Activated CD4-positive, alpha-beta T cell treated with anti-CD3 and anti-CD28 coated beads, Interleukin-2, amount 10 ng/mL, durations not matched to agents 7 days and 5 days (primary cell): ENCODE measurements at regions not wholly inside any gene's neighbourhood (a gene's known extent, or its start where the extent isn't known, plus 50 kb on each side); places are given as distances from the start of the nearest gene placed in this dataset.
"Not testable (repeated sequence)": the region's sequence is repeated elsewhere in the genome, so short reads cannot be mapped to it uniquely, and the experiment has no call there.

ENCODE experiments used
- CTCF ChIA-PET: fragments of 350-600 bp; sonication (Branson Sonifier 250); formaldehyde crosslinking; loops from one replicate; lab custom pipeline; 2021; ENCODE audit warnings: antibody characterized with exemption; lab: Charles Lee
- POLR2A ChIA-PET: fragments of 350-600 bp; sonication (Branson Sonifier 250); formaldehyde crosslinking; loops from one replicate; lab custom pipeline; 2021; ENCODE audit warnings: antibody characterized with exemption; lab: Charles Lee
- DNase-seq: peaks from one replicate; pipeline ENCODE4 v3.0.0-alpha.2; 2020
- H3K27ac Mint-ChIP-seq: one replicate; pipeline ENCODE4 v1.8.0; 2021; ENCODE audit warnings: mild to moderate bottlenecking, moderate library complexity, mixed read lengths
- H3K27me3 Mint-ChIP-seq: one replicate; pipeline ENCODE4 v1.8.0; 2021; ENCODE audit warnings: mixed read lengths
- H3K36me3 Mint-ChIP-seq: one replicate; pipeline ENCODE4 v1.8.0; 2021; ENCODE audit warnings: low read depth, mixed read lengths
- H3K4me1 Mint-ChIP-seq: one replicate; pipeline ENCODE4 v1.8.0; 2021; ENCODE audit warnings: mixed read lengths
- H3K4me3 Mint-ChIP-seq: one replicate; pipeline ENCODE4 v1.8.0; 2021; ENCODE audit warnings: mild to moderate bottlenecking, moderate library complexity, mixed read lengths
- H3K9me3 Mint-ChIP-seq: one replicate; pipeline ENCODE4 v1.8.0; 2021; ENCODE audit warnings: mixed read lengths

- Mint-ChIP-seq H3K9me3 (no peaks in the 10 kb centered on the region), H3K27ac (no peak overlapping the region), H3K4me1 (no peaks in the 10 kb centered on the region), H3K4me3 (no peak overlapping the region), H3K36me3 (no peaks in the 10 kb centered on the region), H3K27me3 (no peaks in the 10 kb centered on the region)
- POLR2A ChIA-PET = no interaction called here
- no peak for DNase-seq
- CTCF ChIA-PET = no interaction called here
These were observed 745.8 kb downstream of the SLC6A15 start for GRCh38 chr12:84166812-84167211.

GRCh38 chr12:84165998-84166571 is 746.5 kb downstream of the SLC6A15 start:
- Mint-ChIP-seq H3K4me1 (no peaks in the 10 kb centered on the region), H3K36me3 (no peaks in the 10 kb centered on the region), H3K9me3 (no peaks in the 10 kb centered on the region), H3K27ac (no peak overlapping the region), H3K4me3 (no peak overlapping the region), H3K27me3 (no peaks in the 10 kb centered on the region)
- ChIA-PET POLR2A (no interaction called here), CTCF (no interaction called here)
- DNase-seq = no peak

- no peak overlapping the region for H3K4me3 Mint-ChIP-seq
- H3K36me3 Mint-ChIP-seq = no peaks in the 10 kb centered on the region
- DNase-seq = no peak
- H3K27me3 Mint-ChIP-seq = no peaks in the 10 kb centered on the region
- H3K4me1 Mint-ChIP-seq = no peaks in the 10 kb centered on the region
- no peak overlapping the region for H3K27ac Mint-ChIP-seq
- POLR2A ChIA-PET = no interaction called here
- CTCF ChIA-PET = no interaction called here
- H3K9me3 Mint-ChIP-seq = no peaks in the 10 kb centered on the region
These were observed 751.3 kb downstream of the SLC6A15 start for GRCh38 chr12:84161296-84161695.

GRCh38 chr12:84159260-84159659 is 753.3 kb downstream of the SLC6A15 start:
- CTCF ChIA-PET = no interaction called here
- no peaks in the 10 kb centered on the region for H3K27me3 Mint-ChIP-seq
- no peaks in the 10 kb centered on the region for H3K36me3 Mint-ChIP-seq
- no peak overlapping the region for H3K27ac Mint-ChIP-seq
- no peaks in the 10 kb centered on the region for H3K9me3 Mint-ChIP-seq
- no peak for DNase-seq
- POLR2A ChIA-PET = no interaction called here
- H3K4me1 Mint-ChIP-seq = no peaks in the 10 kb centered on the region
- H3K4me3 Mint-ChIP-seq = no peak overlapping the region

GRCh38 chr12:84157170-84157569 is 755.4 kb downstream of the SLC6A15 start:
- DNase-seq = no peak
- Mint-ChIP-seq H3K27ac (no peak overlapping the region), H3K9me3 (peaks cover 4% of the 10 kb centered on the region), H3K4me3 (no peak overlapping the region), H3K36me3 (no peaks in the 10 kb centered on the region), H3K27me3 (no peaks in the 10 kb centered on the region), H3K4me1 (no peaks in the 10 kb centered on the region)
- CTCF ChIA-PET = no interaction called here
- POLR2A ChIA-PET = no interaction called here

GRCh38 chr12:84154991-84155930 is 757.3 kb downstream of the SLC6A15 start:
- H3K27me3 Mint-ChIP-seq, CTCF ChIA-PET, H3K4me3 Mint-ChIP-seq, H3K36me3 Mint-ChIP-seq, H3K27ac Mint-ChIP-seq, POLR2A ChIA-PET, H3K9me3 Mint-ChIP-seq, H3K4me1 Mint-ChIP-seq, DNase-seq: not testable (repeated sequence)

- POLR2A ChIA-PET, H3K4me3 Mint-ChIP-seq, H3K27ac Mint-ChIP-seq: not testable (repeated sequence)
These were observed 758.1 kb downstream of the SLC6A15 start for GRCh38 chr12:84154439-84154990.

GRCh38 chr12:84150201-84150600 is 762.4 kb downstream of the SLC6A15 start:
- Mint-ChIP-seq H3K4me3 (no peak overlapping the region), H3K36me3 (no peaks in the 10 kb centered on the region), H3K4me1 (no peaks in the 10 kb centered on the region), H3K27me3 (no peaks in the 10 kb centered on the region), H3K9me3 (peaks cover 16% of the 10 kb centered on the region), H3K27ac (no peak overlapping the region)
- no peak for DNase-seq
- POLR2A ChIA-PET = no interaction called here
- CTCF ChIA-PET = no interaction called here

More at GRCh38 chr12:84154439-84154990, 758.1 kb downstream of the SLC6A15 start:
- H3K27me3 Mint-ChIP-seq, H3K36me3 Mint-ChIP-seq, H3K4me1 Mint-ChIP-seq, DNase-seq, H3K9me3 Mint-ChIP-seq, CTCF ChIA-PET: not testable (repeated sequence)

- no peak for DNase-seq
- H3K36me3 Mint-ChIP-seq = no peaks in the 10 kb centered on the region
- peaks cover 16% of the 10 kb centered on the region for H3K9me3 Mint-ChIP-seq
- H3K4me1 Mint-ChIP-seq = no peaks in the 10 kb centered on the region
- no peak overlapping the region for H3K4me3 Mint-ChIP-seq
- H3K27me3 Mint-ChIP-seq = no peaks in the 10 kb centered on the region
- no peak overlapping the region for H3K27ac Mint-ChIP-seq
- CTCF ChIA-PET = no interaction called here
- POLR2A ChIA-PET = no interaction called here
These were observed 764.3 kb downstream of the SLC6A15 start for GRCh38 chr12:84148335-84148734.

GRCh38 chr12:84136862-84137367 is 775.7 kb downstream of the SLC6A15 start:
- Mint-ChIP-seq H3K4me1 (no peaks in the 10 kb centered on the region), H3K27me3 (no peaks in the 10 kb centered on the region), H3K4me3 (no peak overlapping the region), H3K36me3 (no peaks in the 10 kb centered on the region), H3K27ac (no peak overlapping the region), H3K9me3 (no peaks in the 10 kb centered on the region)
- DNase-seq = no peak
- CTCF ChIA-PET = no interaction called here
- POLR2A ChIA-PET = no interaction called here

GRCh38 chr12:84135586-84136279 is 776.9 kb downstream of the SLC6A15 start:
- Mint-ChIP-seq H3K4me1 (no peaks in the 10 kb centered on the region), H3K36me3 (no peaks in the 10 kb centered on the region), H3K4me3 (no peak overlapping the region), H3K27me3 (no peaks in the 10 kb centered on the region), H3K27ac (no peak overlapping the region), H3K9me3 (no peaks in the 10 kb centered on the region)
- ChIA-PET CTCF (no interaction called here), POLR2A (no interaction called here)
- DNase-seq = no peak

- H3K27ac Mint-ChIP-seq = no peak overlapping the region
- H3K9me3 Mint-ChIP-seq = no peaks in the 10 kb centered on the region
- DNase-seq = no peak
- no peaks in the 10 kb centered on the region for H3K36me3 Mint-ChIP-seq
- no peaks in the 10 kb centered on the region for H3K27me3 Mint-ChIP-seq
- H3K4me3 Mint-ChIP-seq = no peak overlapping the region
- H3K4me1 Mint-ChIP-seq = no peaks in the 10 kb centered on the region
- ChIA-PET CTCF (no interaction called here), POLR2A (no interaction called here)
These were observed 777.7 kb downstream of the SLC6A15 start for GRCh38 chr12:84134797-84135366.
